ENCODE measurements at regions not wholly inside any gene's neighbourhood (a gene's known extent, or its start where the extent isn't known, plus 50 kb on each side); places are given as distances from the start of the nearest gene placed in this dataset.

DNA sequence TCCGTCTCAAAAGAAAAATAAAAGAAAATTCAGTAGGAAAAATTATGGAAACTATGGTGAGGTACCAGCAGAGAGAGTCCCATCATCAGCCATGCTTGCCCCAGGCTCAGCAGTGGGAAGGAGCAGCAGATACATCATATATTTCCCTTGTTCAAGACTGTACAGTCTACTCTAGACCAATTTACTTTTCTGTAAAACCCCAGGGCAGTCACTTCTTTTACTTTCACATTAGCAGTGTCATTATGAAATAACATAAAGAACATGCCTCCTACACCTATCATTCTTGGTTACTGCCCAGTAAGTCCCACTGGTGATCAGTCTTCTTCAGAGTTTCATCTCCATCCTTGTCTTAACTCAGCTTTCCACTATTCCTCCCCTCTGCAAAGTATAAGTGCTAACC is 1145.0 kb downstream of the MAT2B start:
- DNase-seq = no peak

DNA sequence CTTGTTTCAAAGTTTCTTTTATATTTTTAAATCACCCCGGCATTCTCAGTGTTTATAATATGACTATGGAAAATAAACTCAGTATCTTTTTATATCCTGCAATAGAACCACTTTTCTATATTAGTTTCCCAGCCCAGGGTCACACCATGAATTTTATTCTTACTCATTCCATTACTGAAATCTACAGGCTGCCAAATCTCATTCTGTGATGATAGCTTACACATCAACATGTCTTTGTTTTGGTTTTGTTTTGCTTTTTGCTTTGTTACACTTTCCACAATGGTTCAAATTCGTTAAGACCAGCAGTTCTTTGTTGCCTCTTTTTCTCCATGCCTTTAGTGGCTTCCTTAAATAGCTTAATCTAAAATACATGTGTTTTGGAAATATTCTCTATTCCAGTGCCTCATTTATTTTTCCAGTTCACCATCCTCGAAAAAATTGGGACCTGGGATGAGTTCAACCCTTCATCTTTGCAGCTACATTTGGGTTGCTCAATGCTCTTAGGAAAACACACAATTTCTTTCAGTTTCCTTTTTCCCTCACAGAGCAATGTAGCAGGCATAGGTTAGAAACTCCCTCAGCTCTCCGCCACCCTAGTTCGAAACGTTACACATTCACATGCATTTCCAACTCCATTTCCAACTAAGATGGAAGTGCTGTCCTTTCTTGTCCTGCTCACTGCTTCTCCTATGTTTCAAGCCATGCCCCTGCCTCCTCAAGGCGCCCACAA is 1146.3 kb downstream of the MAT2B start:
- no peak for DNase-seq

DNA sequence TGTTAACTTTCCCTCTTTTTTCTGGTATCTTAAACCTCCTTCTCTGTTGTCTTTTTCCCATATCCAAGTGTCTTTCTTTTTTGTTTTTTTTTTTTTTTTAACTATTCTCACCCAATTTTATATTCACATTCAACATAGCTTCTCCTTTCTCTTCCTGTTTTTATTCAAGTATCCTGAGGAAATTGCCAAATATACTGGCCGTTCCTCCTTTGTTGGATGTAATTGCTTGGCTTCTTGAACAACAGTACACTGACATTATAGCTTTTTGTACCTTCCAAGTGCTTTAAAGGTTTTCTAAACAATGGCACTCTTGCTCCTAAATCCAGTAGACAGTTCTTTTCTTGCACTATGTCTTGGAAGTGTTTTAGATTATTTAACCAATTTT is 1146.8 kb downstream of the MAT2B start:
- no peak for DNase-seq

DNA sequence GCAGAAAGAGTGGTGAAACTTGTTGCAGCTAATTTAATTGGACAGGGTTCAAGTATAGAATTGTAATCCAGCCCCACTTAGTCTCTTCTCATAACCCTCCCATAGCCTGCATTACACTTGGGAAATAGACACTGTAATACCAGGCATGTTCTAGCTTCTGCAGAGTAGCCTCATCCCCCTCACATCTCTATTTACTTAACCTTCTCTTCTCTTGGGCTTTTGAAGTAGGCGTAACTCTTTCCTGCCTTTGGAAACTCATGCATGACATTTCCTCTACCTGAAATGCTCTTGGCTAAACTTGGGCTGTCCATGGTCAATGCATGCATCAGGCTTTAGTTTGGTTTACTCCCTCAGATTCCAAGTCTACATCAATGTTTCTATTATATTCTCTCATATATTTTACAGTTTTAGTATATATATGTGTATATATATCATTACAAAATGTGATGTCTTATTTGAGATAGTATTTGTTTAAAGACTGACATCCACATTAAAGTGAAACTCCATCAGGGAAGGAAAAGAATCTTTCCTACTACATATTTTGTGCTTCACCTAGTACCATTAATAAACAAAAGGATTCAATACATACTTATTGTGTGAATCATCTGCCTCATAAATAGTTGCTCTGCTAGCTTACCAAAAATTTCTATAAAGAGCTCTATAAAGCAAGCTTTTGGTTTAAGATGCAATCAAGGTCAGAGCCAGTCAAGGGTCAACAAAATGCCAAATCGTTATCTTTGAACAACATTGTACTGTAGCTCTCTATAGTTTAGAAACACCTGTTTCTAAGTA is 1158.0 kb downstream of the MAT2B start:
- DNase-seq = no peak

DNA sequence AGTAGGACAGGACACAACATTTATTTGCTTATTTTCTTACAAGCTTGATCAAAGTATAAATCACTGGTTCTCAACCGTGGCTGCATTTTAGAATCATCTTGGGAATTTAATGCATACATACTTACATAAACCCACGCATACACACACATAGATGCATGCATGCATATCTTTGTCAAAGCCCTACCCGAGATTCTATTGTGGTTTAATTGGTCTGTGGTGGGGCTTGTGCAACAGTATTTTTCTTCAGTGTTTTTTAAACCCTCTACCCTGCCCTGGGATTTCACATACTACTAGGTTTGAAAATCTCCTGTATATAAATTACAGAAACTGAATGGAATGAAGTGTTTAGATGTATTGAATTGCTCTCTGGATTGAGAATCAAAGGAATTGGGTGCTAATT is 1166.2 kb downstream of the MAT2B start:
- no peak for DNase-seq

DNA sequence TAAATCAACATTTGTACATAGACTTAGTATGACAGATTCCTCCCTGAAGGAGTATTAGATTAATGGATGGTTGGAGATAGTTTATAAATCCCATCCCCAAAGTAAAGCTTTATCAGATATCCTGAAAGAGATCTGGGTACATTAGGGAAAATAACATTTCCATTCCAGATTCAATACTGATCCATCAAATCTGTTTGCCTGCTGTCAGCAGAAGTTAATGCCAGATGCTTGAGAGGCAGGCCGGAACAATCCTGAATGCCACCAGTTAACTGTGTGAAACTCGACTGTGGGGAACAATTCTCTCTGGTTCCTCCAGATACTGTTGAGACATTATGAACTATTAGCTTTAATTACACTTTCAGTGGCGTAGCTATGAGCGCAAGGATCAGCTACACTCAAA is 1166.8 kb downstream of the MAT2B start:
- DNase-seq = no peak

DNA sequence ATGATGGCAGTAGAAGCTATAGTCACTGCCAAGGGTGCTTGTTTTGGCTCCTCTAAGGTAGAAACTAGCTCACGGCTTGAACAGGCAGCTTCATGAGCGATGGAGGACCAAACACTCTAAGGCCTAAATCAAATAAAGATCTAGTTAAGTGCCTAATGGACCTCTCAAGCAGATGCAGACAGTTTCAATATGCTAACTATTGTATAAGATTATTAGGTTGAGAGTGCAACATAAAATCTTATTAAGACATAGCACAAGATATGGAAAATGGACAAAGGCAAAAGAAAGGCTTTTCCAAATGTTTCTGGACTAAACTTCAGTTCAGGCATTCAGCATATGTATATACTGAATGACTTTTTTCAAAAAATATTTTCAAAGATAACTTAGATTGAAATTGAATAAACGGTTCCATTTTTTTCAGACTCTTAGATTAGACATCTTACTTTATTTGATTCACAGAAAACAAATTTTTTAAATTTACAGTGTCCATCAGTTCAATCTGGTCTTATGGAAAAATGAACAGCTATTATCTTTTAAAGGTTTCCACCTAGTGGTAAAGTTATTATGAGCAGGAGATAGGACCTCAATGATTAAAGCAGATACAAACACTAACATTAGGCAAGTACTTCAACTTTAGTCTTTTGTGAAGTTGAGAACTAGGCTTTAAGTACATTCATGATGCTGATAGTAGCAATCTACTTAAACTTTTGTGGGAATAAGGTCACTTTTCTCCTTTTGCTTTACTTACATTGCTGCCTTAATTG is 1167.7 kb downstream of the MAT2B start:
- no peak for DNase-seq

DNA sequence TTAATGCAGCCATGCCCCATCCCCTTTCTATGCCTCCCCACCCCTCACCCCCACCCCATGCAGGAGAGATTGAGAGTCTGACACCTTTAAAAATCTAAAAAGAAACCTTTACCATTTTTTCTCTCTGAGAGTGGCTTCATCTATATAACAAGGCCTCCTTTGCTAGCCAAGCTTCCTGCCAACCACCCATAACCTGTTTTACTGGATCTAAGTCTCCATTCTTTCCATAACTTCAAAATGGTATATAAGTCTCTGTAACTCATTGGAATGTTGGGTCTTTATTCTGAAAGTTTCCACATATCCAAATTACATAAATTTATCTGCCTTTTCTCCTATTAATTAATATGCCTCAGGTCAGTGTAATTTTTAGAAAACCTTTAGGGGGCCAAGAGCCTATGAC is 1174.0 kb downstream of the MAT2B start:
- DNase-seq = no peak

DNA sequence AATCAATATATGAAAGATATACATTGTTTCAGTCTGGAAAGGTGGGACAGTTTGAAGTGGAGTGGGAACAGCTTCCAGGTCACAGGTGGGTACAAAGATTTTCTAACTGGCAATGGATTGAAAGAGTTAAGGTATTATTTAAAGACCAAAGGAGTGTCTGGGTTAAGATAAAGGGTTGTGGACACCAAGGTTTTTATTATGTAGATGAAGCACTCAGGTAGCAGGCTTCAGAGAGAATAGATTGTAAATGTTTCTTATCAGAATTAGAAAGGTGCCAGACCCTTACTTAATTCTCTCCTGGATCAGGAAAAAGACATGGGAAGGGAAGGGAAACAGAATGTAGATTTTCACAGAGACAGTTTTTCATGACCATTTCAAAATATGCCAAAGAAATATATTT is 1174.8 kb downstream of the MAT2B start:
- no peak for DNase-seq

DNA sequence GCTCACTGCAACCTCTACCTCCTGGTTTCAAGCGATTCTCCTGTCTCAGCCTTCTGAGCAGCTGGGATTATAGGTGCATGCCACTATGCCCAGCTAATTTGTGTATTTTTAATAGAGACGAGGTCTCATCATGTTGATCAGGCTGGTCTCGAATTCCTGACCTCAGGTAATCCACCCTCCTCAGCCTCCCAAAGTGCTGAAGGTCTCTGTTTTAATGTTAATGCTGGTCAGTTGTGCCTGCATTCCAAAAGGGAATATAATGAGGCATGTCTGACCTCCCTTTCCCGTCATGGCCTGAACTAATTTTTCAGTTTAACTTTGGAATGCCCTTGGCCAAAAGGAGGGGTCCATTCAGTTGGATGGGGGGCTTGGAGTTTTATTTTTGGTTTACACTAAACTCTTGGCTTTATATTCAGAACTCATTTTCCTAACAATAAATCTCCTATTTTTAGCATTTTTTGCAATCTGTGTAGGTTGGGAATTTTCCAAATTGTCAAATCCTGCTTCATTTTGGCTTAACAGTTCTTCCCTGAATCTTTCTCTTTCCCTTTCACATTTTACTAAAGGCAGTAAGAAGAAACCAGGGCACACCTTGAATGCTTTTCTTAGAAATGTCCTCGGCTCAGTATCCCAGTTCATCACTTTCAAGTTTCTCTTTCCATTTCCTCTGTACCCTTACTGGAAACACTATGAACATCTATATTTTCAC is 1175.5 kb downstream of the MAT2B start:
- DNase-seq = no peak

DNA sequence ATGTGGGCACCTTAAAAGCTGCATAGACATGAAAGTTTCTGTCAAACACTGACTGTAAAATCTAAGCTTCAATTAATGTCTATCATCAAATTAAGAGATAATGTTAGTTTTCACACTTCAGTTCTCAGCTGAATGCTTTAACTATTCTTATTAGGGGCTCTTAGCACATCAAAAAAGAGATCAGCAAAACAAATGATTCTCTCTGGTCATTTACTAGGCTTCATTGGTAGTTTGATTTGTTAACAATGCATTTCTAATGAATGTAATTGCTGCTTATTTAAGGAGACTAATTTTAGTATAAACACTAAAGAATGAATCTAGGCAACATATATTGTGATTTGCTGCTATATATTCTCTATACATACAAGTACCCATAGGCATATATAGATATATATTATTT is 1182.0 kb downstream of the MAT2B start:
- DNase-seq = no peak

DNA sequence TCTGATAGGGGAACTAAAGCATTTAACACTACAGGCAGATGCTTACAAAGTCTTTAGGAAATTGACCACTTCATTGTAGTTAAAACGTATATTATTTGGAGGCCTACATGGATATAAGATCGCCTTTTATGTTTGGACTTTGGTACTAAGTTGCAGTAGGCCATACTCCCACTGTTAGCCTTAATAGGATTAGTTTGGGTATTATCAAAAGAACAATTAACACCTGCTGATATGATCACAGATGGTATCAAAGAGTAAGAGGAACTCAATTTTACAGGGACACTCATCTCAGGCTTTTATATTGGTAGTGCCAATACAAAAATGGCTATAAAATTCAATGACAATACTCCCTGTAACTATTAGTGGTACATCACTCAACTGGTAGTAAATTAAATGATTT is 1183.0 kb downstream of the MAT2B start:
- DNase-seq = no peak

DNA sequence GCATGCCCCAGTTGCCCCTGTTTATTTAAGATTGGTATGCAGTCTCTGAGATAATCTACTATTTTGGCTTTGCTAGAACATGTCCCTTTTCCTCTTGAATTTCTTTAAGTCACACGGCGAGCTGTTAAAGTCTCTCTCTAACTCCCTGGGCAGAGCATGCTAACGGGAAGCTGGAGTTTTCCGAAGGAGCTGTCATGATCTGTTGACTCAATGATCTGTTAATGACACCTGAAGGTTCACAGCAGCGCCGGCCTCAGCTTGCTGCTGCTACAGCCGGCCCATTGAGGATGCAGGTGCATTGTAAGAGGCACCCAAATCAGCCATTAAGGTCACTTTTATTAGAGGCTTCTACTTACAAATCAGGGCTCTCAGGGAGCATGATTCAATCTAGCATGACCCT is 1203.4 kb downstream of the MAT2B start:
- no peak for DNase-seq

DNA sequence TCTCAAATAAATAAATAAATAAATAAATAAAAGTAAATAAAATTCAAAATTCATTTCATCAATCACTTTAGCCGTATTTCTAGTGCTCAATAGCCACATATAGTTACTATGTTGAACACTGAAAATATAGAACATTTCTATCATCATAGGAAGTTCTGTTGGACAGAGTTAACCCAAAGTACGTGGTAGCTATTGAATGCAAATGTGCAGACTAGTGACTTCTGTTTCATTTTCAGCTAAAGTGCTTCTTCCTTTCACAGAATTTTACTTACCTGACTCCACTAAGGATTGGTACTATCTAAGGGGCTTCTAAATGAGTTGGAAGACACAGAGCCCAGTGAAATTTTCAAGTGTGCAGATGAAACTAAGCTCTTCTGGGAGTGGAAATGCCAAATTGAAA is 1208.3 kb downstream of the MAT2B start:
- no peak for DNase-seq

DNA sequence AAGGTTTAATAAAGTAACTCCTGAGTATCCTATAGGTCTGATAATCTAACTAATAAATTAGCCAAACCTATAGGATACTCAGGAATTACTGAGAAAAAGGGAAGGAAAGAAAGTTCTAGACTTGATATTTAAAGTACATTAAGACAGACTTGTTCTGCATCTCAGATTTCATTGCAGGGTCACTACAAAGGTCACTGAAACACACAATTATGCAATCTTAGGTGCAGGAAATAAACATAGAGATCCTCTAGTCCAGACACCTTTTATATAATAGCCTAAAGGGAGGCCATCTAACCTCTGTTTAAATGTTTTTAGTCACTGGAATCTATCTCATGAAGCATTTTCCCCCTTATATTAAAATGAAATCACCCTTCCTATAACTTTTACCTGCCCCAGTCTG is 1215.7 kb downstream of the MAT2B start:
- DNase-seq = no peak

DNA sequence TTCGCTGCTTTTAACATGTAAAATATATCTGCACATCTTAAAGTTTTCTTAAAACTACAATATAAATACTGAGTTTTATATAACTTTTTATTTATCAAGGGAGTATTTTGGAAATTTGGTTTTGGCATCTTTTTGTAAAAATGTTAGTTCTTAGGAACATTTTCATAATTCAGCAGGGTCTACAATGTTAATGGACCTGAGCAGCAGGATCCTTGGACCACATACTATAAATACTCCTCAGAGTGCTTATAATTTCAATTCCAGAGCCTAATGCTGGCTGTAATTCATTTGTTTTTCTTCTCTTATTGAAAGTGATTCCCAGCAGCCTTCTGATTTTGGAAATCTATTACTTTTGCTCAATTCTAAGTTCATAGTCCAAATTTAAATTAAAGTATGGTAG is 1216.2 kb downstream of the MAT2B start:
- no peak for DNase-seq

DNA sequence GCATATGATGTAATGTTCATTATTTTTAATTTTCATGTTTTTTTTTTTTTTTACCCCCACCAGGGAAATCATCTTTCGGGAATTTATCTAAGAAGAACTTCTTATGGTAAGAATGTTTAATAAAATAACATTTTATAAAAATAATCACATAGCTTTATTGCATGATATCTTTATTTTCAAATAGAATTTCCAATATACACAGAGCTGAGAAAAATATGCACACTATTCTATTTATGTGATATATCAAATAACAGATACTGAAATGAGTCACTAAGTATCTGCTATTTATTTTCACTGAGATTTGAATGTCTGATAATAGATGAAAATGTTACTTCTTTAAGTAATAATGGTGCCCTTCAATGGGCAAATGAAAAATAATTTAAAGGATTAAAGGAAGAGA is 1217.3 kb downstream of the MAT2B start:
- DNase-seq = no peak

DNA sequence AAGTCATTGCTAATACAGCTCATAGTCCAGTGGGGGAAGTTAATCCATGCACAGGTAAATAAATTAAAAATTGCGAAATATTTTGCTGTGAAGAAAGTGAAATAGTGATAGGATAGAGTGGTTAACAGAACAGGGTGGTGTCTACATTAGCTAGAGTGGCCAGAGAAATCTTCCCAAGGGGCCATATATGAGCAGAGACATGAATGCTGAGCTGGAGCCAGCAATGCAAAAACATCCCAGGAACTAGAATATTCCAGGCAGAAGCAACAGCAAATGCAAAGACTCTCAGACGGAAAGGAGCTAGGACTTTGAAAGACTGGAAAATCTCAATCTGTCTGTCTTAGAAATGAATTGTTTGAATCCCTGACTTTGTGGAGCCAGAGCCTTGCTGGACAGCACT is 1221.6 kb downstream of the MAT2B start:
- DNase-seq = no peak

DNA sequence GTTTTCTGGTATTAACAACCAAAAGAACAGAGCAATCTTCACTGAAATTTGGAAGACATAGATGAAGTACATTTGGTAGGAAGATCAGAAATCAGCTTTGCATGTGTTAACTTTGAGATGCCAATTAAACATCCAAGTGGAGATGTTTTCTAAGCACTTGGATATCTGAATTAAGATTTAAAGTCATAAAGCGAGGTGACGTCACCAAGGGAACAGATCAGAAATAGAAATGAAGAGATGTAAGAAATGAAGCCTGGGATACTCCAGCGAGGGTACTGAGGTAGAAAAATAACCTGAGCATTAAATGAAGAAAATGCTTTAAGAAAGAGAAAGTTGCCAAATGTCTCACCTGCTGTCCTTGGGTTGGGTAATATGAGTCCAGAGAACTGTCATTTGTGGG is 1223.3 kb downstream of the MAT2B start:
- no peak for DNase-seq

DNA sequence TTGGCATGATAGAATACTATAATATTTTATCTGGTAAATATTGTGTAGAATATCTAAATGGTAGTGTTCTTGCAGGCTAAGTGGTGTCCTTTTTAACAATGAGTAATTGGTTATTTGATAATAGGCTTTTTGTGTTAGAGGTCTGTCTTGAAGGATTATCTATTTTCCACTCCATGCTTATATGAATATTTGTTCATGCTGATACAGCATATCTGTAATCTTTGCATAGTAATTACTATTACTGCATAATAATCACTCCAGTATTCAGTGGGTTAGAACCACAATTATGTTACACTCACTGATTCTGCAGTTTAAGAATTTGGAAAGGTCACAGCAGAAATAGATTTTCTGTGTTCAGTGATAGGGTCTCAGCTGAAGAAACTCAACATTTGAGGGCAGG is 1229.9 kb downstream of the MAT2B start:
- DNase-seq = no peak

DNA sequence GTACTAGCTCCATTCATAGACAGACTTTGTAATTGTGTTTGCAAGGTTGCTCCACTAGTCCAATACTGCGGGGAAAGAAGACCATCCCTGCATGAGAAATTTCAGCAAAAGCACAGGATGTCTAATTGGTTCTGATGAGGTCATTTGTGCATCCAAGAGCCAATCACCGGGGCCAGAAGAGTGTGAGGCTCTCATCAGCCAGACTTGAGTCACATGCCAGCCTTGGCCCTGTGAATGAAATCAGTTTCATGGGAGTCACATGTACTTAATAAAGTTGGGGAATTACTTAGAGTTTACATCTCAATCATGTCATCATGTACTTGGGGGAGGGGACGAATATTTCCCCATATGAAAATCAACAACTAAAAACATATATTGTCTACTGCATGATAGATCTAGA is 1236.0 kb downstream of the MAT2B start:
- DNase-seq = no peak

DNA sequence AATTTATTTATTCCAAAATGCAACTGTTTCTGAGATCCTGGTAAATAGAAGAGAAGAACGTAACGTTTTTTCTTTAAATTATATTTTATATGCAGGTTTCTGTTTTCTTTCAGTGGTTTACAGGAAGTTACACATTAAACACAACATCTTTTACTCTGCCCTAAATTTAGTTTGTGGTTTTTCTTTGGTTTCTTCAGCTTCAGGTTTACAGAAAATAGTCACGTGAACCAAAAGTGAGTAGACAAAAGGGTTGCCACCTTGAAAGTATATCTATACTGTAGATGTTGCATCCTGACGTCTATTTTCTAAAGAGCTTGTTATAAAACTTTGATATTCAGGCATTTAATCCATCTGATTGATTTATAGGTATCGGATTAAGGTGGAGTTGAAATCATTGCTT is 1236.6 kb downstream of the MAT2B start:
- no peak for DNase-seq

DNA sequence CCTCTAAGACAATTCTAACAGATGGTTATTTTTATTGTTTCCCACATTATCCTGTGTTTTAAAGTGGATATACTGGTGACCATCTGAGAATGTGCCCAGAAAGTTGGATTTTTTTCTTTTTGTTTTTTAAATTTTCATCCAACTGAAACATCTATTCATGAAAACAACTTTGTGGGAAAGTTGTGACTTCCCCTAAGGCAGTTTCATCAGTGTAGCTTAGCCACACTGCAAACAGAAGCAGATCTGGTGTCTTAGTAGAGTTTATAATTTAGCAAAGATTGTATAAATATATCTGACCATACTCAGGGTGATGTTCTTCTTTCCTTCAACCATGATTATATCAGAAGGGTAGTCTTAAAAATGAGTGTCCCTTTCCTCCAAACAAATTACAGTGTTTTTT is 1241.3 kb downstream of the MAT2B start:
- no peak for DNase-seq

Measured in activated gamma-delta T cell treated with Interleukin-2 at 50 U/mL for 16 hours (primary cell).